Loucy (cell line): ENCODE measurements at regions not wholly inside any gene's neighbourhood (a gene's known extent, or its start where the extent isn't known, plus 50 kb on each side); places are given as distances from the start of the nearest gene placed in this dataset.

ENCODE experiments used
- CTCF ChIP-seq: fragments of 200-600 bp; sonication (generic); conservative IDR thresholded peaks from 2 replicates; pipeline ENCODE4 v1.5.1; 2014; ENCODE audit warnings: mild to moderate bottlenecking, antibody characterized with exemption, low read length
- EZH2phosphoT487 ChIP-seq: fragments of 200-600 bp; IDR thresholded peaks from 2 replicates; pipeline ENCODE4 v1.6.1; 2018; ENCODE audit warnings: antibody characterized with exemption, mild to moderate bottlenecking, moderate library complexity, borderline replicate concordance

- TF ChIP-seq CTCF (no peak), EZH2phosphoT487 (no peak)
Observed at GRCh38 chrX:7522860-7523259, 320.1 kb upstream of the VCX start.
